ENCODE measurements at regions not wholly inside any gene's neighbourhood (a gene's known extent, or its start where the extent isn't known, plus 50 kb on each side); places are given as distances from the start of the nearest gene placed in this dataset.

DNA sequence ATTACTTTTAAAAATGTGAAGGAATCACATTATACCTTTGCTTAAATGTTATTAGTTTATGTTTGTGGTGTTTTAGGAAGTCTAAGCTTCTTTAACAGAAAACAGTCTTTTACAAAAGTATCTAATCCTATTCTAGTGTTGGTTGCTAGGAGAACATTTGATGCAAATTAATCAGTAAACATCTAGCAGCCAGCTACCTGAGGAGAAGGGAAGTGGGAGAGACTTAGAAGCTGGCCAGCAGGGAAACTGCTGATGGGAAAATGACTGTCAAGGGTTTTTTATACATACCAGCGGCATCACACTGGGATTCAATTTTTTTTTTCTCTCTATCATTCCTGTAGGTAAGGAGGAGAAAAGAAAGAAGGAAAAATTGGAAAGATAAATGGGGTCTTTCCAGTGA lies 686.0 kb upstream of the MMS22L start:
- TF ChIP-seq, protein P1, sequence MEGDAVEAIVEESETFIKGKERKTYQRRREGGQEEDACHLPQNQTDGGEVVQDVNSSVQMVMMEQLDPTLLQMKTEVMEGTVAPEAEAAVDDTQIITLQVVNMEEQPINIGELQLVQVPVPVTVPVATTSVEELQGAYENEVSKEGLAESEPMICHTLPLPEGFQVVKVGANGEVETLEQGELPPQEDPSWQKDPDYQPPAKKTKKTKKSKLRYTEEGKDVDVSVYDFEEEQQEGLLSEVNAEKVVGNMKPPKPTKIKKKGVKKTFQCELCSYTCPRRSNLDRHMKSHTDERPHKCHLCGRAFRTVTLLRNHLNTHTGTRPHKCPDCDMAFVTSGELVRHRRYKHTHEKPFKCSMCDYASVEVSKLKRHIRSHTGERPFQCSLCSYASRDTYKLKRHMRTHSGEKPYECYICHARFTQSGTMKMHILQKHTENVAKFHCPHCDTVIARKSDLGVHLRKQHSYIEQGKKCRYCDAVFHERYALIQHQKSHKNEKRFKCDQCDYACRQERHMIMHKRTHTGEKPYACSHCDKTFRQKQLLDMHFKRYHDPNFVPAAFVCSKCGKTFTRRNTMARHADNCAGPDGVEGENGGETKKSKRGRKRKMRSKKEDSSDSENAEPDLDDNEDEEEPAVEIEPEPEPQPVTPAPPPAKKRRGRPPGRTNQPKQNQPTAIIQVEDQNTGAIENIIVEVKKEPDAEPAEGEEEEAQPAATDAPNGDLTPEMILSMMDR (conservative IDR thresholded peaks at IDR 0.05; ENCODE audit: low read length), result no peak
- TF ChIP-seq EZH2phosphoT487 (IDR thresholded peaks at IDR 0.05; ENCODE audit: borderline replicate concordance), result no peak
